ENCODE measurements at regions not wholly inside any gene's neighbourhood (a gene's known extent, or its start where the extent isn't known, plus 50 kb on each side); places are given as distances from the start of the nearest gene placed in this dataset.

DNA sequence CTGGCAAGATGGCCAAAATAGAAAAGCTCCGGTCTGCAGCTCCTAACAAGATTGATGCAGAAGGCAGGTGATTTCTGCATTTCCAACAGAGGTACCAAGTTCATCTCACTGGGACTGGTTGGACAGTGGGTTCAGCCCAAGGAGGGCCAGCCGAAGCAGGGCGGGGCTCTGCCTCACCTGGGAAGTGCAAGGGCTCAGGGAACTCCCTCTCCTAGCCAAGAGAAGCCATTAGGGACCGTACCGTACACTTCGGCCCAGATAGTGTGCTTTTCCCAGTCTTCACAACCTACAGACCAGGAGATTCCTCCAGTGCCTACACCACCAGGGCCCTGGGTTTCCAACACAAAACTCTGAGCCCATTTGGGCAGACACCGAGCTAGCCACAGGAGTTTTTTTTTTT is 277.8 kb downstream of the SLCO4C1 start:
- TF ChIP-seq, protein P1, sequence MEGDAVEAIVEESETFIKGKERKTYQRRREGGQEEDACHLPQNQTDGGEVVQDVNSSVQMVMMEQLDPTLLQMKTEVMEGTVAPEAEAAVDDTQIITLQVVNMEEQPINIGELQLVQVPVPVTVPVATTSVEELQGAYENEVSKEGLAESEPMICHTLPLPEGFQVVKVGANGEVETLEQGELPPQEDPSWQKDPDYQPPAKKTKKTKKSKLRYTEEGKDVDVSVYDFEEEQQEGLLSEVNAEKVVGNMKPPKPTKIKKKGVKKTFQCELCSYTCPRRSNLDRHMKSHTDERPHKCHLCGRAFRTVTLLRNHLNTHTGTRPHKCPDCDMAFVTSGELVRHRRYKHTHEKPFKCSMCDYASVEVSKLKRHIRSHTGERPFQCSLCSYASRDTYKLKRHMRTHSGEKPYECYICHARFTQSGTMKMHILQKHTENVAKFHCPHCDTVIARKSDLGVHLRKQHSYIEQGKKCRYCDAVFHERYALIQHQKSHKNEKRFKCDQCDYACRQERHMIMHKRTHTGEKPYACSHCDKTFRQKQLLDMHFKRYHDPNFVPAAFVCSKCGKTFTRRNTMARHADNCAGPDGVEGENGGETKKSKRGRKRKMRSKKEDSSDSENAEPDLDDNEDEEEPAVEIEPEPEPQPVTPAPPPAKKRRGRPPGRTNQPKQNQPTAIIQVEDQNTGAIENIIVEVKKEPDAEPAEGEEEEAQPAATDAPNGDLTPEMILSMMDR (IDR thresholded peaks at IDR 0.05; ENCODE audit: borderline replicate concordance, control extremely low read depth, extremely low read depth, insufficient read depth, missing control alignments), result no peak
- no peak for DNase-seq (ENCODE audit: low spot score)
- in situ Hi-C loops (cut with MboI; ENCODE audit: low sequenced_read_pairs, unreplicated experiment), result no loop called here

DNA sequence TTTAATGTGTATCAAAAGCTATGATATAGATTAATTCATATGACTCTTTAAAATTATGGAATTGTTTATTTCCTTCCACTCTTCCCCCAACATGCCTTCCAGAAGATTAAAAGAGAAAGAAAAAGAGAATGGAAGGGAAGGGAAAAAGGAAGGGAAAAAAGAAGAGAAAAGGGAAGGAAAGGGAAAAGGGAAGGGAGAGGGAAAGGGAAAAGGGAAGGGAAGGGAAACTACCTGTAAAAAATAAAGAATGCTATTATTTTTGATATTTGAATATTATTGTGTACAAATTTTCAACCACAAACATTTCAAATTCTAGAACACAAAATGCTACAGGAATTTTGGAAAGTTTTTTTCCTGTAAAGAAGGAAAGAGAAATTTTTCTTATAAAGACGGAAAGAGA is 281.7 kb downstream of the SLCO4C1 start:
- no peak for DNase-seq (ENCODE audit: low spot score)
- in situ Hi-C loops (cut with MboI; ENCODE audit: low sequenced_read_pairs, unreplicated experiment), result no loop called here
- TF ChIP-seq, protein P1 (IDR thresholded peaks at IDR 0.05; ENCODE audit: borderline replicate concordance, control extremely low read depth, extremely low read depth, insufficient read depth, missing control alignments), result no peak

DNA sequence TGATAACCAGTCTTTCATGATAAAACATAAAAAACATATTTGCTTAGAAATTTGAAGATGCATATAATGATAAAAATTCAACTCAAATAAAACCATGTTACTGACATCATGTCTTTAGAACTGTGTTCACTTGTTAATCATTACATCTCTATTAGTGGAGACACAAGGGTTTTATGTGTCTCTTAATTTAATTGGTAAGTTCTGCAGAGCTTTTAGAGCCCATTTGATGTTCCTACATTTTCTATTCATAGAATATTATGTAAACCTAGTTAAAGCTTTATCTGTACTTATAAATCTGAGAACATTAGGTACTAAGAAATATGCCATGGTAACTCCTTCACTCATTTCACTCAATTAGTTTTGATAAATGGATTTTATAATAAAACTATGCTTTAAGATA is 285.4 kb downstream of the SLCO4C1 start:
- no peak for DNase-seq (ENCODE audit: low spot score)
- TF ChIP-seq, protein P1 (IDR thresholded peaks at IDR 0.05; ENCODE audit: borderline replicate concordance, control extremely low read depth, extremely low read depth, insufficient read depth, missing control alignments), result no peak
- in situ Hi-C loops (cut with MboI; ENCODE audit: low sequenced_read_pairs, unreplicated experiment), result no loop called here

DNA sequence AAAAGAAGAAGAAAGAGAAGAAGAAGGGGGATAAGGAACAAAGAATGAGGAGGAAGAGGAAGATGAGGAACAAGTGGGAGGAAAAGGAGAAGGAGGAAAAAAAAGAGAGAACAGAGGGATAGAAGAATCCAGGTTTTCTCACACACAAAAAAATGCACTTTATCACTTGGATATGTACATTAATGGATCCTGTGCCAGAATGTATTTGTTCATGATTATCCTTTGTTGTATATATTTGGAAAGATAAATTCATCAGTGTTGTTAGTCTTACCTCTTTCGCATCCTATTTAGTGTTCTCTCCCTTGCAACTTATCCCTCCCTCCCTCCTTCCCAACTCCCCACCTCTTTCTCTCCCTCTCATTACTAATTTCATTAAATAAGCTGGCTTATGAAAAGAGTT is 298.8 kb downstream of the SLCO4C1 start:
- in situ Hi-C loops (cut with MboI; ENCODE audit: low sequenced_read_pairs, unreplicated experiment), result no loop called here
- DNase-seq (ENCODE audit: low spot score), result no peak
- TF ChIP-seq, protein P1 (IDR thresholded peaks at IDR 0.05; ENCODE audit: borderline replicate concordance, control extremely low read depth, extremely low read depth, insufficient read depth, missing control alignments), result no peak

DNA sequence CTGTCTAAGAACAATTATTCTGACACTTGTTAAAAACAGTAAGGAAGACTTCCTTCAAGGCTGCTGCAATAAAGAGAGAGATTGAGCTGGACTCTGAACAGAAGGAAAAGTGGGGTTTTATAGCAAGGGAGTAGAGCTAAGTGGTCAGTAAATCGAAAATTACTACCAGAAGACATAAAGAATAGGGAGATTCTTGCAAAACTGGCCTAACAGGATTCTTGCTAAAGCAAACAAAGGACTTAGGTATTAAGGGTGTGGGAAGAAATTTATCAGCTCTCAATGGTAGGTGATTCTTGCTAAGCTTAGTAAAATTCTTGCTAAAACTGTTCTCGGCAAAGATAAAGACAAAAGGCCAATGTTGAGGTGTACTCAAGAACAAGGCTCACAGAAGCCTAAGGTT is 300.5 kb downstream of the SLCO4C1 start:
- no peak for DNase-seq (ENCODE audit: low spot score)
- TF ChIP-seq, protein P1 (IDR thresholded peaks at IDR 0.05; ENCODE audit: borderline replicate concordance, control extremely low read depth, extremely low read depth, insufficient read depth, missing control alignments), result no peak
- in situ Hi-C loops (cut with MboI; ENCODE audit: low sequenced_read_pairs, unreplicated experiment), result no loop called here

DNA sequence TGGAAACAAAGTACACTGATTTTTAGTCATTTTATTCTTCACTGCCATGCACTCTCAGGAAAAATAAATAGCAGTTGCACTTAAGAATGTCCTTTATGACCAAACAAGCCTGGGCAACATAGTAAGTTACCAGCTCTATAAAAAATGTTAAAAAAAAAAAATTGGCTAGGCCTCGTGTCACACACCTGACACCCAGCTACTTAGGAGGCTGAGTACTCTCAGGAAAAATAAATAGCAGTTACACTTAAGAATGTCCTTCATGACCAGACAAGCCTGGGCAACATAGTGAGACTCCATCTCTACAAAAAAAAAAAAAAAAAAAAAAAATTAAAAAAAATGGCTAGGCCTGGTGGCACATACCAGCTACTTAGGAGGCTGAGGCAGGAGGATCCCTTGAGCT is 304.6 kb downstream of the SLCO4C1 start:
- TF ChIP-seq, protein P1 (IDR thresholded peaks at IDR 0.05; ENCODE audit: borderline replicate concordance, control extremely low read depth, extremely low read depth, insufficient read depth, missing control alignments), result no peak
- no peak for DNase-seq (ENCODE audit: low spot score)
- in situ Hi-C loops (cut with MboI; ENCODE audit: low sequenced_read_pairs, unreplicated experiment), result no loop called here

DNA sequence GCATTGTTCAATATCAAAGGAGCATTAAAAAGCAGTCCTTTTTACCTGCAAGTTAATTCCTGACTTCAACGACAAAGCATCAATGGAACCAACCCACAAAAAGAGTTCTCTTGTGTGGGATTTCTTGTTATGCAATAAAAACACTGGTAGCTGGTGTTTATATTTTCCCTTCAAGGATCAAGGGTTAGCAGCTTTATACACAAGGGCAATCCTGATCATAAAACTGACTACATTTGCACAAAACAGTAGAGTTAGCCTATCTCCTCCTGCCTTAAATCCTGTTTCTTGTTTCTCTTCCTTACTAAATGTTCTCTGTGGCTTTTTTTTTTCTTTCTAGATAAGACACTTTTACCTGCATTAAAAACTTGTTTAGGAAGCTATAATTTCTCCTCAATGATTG is 306.4 kb downstream of the SLCO4C1 start:
- TF ChIP-seq, protein P1 (IDR thresholded peaks at IDR 0.05; ENCODE audit: borderline replicate concordance, control extremely low read depth, extremely low read depth, insufficient read depth, missing control alignments), result no peak
- in situ Hi-C loops (cut with MboI; ENCODE audit: low sequenced_read_pairs, unreplicated experiment), result no loop called here
- DNase-seq (ENCODE audit: low spot score), result no peak
